WERI-Rb-1 (cell line): ENCODE measurements at regions not wholly inside any gene's neighbourhood (a gene's known extent, or its start where the extent isn't known, plus 50 kb on each side); places are given as distances from the start of the nearest gene placed in this dataset.

Source experiments
- DNase-seq: peaks from one replicate; pipeline ENCODE4 v3.0.0-alpha.2; 2020
- H3K27ac ChIP-seq: fragments of 250-450 bp; sonication (Bioruptor Pico); 2 replicates; pipeline ENCODE4 v1.5.1; 2020; ENCODE audit warnings: mild to moderate bottlenecking, moderate library complexity
- H3K27me3 ChIP-seq: fragments of 250-450 bp; sonication (Bioruptor Pico); 2 replicates; pipeline ENCODE4 v1.5.1; 2021; ENCODE audit warnings: mild to moderate bottlenecking, low read depth, moderate library complexity; ENCODE audit not compliant: insufficient read depth, severe bottlenecking
- H3K36me3 ChIP-seq: fragments of 250-450 bp; sonication (Bioruptor Pico); 2 replicates; pipeline ENCODE4 v1.5.1; 2020; ENCODE audit warnings: mild to moderate bottlenecking, moderate library complexity
- H3K4me3 ChIP-seq: 2 replicates; pipeline ENCODE4 v1.5.1; 2011; ENCODE audit warnings: low read depth, mild to moderate bottlenecking, control low read depth, low read length
- H3K9me3 ChIP-seq: fragments of 250-450 bp; sonication (Bioruptor Pico); 2 replicates; pipeline ENCODE4 v1.5.1; 2021; ENCODE audit warnings: mild to moderate bottlenecking, moderate library complexity; ENCODE audit not compliant: severe bottlenecking
- CTCF ChIP-seq: IDR thresholded peaks from 2 replicates; pipeline ENCODE4 v1.5.1; 2011; ENCODE audit warnings: low read depth, mild to moderate bottlenecking, control low read depth, inconsistent platforms, low read length

DNA sequence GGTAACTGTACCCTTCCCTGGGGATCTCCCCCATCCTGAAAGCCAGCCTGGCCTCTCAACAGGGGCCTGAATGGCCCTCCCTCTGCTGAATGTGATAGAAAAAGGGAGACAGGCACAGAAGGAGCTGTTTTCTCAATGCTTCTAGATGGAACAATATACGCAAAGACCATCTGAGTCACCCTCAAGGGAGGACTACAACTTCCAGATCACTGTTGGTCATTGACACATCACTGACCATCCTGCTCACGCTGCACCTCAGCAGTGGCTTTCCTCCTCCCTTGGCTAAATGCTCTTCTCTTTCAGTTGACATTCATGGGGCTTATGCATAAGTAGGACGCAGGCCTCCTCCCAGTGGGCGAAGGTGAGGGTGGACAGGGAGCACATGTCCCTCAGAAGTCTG lies 112.2 kb upstream of the SHB start:
- H3K27ac ChIP-seq, result no peak overlapping the region
- DNase-seq, result no peak
- H3K4me3 ChIP-seq, result no peak overlapping the region
- TF ChIP-seq CTCF, result no peak
- H3K27me3 ChIP-seq, result no peaks in the 10 kb centered on the region
- no peaks in the 10 kb centered on the region for H3K9me3 ChIP-seq
- no peaks in the 10 kb centered on the region for H3K36me3 ChIP-seq

DNA sequence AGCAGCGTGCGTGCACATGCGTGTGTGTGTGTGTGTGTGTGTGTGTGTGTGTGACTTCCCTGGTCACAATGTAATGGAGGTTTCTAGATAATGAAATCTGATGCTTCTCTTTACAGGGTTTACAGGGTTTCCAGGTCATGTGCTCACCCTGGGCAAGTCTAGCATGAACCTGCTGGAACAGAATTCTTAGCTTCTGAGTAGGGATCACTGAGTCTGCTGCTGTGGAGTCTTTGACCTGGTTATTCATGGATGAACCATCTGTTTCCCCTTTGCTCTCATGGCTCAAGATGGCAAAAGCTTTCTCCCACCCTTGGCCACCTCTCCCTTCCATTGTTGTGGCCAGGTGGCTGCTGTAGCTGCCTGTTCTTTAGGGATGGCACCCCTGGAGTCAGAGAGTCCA lies 111.6 kb upstream of the SHB start:
- TF ChIP-seq CTCF, result no peak
- no peak for DNase-seq
- H3K27ac ChIP-seq, result no peak overlapping the region
- H3K27me3 ChIP-seq, result no peaks in the 10 kb centered on the region
- no peak overlapping the region for H3K4me3 ChIP-seq
- H3K9me3 ChIP-seq, result no peaks in the 10 kb centered on the region
- H3K36me3 ChIP-seq, result no peaks in the 10 kb centered on the region

- TF ChIP-seq CTCF, result no peak
- no peak overlapping the region for H3K4me3 ChIP-seq
- no peak for DNase-seq
- no peaks in the 10 kb centered on the region for H3K9me3 ChIP-seq
- no peaks in the 10 kb centered on the region for H3K27me3 ChIP-seq
- no peak overlapping the region for H3K27ac ChIP-seq
- H3K36me3 ChIP-seq, result no peaks in the 10 kb centered on the region
Measured at GRCh38 chr9:38179965-38180364, 110.9 kb upstream of the SHB start.

DNA sequence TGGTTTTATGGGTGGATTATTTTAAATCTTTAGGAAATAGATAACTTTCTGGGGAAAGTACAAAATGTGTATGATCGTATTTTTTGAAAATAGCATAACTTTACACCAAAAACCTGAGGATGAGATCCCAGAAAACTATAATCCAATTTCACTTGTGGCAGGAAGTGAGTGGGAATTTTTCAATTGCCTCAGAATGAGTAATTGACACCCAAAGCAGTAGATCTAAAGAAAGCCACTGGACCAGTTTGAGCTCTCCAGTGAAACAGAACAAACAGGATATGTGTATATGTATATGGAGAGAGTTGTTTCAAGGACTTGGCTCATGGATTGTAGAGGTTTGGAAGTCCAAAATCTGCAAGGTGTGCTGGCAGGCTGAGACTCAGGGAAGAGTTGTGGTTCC lies 109.2 kb upstream of the SHB start:
- DNase-seq, result no peak
- no peak overlapping the region for H3K27ac ChIP-seq
- no peaks in the 10 kb centered on the region for H3K27me3 ChIP-seq
- H3K36me3 ChIP-seq, result no peaks in the 10 kb centered on the region
- H3K4me3 ChIP-seq, result no peak overlapping the region
- TF ChIP-seq CTCF, result no peak
- H3K9me3 ChIP-seq, result no peaks in the 10 kb centered on the region

DNA sequence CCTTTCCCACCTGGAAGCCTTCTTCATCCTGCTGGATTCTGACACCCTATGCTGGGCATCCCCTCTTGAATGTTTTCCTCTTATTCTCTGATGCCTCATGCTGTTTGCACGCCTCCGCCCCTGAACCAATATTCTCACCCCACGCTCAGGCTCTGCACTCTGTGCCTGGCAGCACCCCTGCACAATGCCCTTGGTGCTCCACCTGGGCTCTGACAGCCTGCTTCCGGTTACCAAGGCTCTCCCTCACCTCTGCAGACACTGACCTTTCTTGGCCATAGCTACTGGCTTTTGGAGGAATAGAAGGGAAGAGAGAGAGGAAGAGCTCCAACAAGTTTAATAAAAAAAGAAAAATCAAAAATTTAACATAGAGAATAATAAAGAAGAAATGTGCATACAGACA lies 108.7 kb upstream of the SHB start:
- no peaks in the 10 kb centered on the region for H3K27me3 ChIP-seq
- TF ChIP-seq CTCF, result no peak
- no peak for DNase-seq
- no peaks in the 10 kb centered on the region for H3K9me3 ChIP-seq
- no peak overlapping the region for H3K4me3 ChIP-seq
- no peak overlapping the region for H3K27ac ChIP-seq
- no peaks in the 10 kb centered on the region for H3K36me3 ChIP-seq

GRCh38 chr9:38176251-38176650 lies 107.2 kb upstream of the SHB start:
- H3K36me3 ChIP-seq, result no peaks in the 10 kb centered on the region
- no peaks in the 10 kb centered on the region for H3K27me3 ChIP-seq
- no peak overlapping the region for H3K27ac ChIP-seq
- H3K4me3 ChIP-seq, result no peak overlapping the region
- no peak for TF ChIP-seq CTCF
- H3K9me3 ChIP-seq, result peaks cover 2% of the 10 kb centered on the region
- no peak for DNase-seq
